NCI-H1417 treated with DMSO at 0.1 percent for 48 hours (cell line): ENCODE measurements at regions not wholly inside any gene's neighbourhood (a gene's known extent, or its start where the extent isn't known, plus 50 kb on each side); places are given as distances from the start of the nearest gene placed in this dataset.
"Not testable (repeated sequence)": the region's sequence is repeated elsewhere in the genome, so short reads cannot be mapped to it uniquely, and the experiment has no call there.

ENCODE experiments used
- DNase-seq: peaks from one replicate; lab custom pipeline; 2025; lab: John Stamatoyannopoulos, UW

- DNase-seq, result no peak
Measured at GRCh38 chr7:25596443-25596842, 368.2 kb upstream of the NPVF start.

DNA sequence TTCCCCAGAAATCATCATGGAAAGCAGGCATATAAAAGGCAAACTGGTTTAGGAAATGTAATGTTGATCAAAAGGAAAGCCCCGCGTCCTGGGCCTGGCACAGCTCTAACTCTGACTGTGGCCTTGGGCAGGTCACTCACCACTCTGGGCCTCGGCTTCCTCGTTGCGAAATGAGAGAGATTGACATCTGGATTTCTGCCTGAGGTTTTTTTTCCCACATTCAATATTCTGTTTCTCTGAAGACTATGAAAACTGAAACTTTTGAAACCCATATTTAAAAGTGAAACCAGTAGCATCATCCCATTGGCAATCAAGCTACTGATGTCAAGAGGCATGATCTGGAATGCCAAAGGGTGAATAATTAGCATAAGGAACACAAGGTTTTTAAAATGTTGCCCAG is 369.7 kb upstream of the NPVF start:
- no peak for DNase-seq

DNA sequence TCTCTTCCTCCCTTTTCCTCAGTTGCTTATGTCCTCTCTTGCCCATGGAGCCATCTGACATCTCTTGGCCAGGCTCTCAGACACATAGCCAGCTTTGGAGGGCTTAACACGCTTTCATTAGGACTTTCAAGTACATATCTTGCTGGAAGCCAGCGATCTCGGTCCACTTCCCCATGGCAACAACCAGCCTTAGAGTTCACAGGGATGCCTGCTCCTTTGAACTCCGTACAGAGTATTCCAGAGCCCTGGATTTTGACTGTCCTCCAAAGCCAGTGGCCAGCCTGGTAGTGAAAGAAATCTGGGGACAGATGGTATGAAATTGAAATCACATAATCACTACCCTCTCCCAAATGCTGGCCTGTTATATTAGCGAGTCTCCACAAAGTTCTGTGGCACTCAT is 370.5 kb upstream of the NPVF start:
- DNase-seq, result no peak

DNA sequence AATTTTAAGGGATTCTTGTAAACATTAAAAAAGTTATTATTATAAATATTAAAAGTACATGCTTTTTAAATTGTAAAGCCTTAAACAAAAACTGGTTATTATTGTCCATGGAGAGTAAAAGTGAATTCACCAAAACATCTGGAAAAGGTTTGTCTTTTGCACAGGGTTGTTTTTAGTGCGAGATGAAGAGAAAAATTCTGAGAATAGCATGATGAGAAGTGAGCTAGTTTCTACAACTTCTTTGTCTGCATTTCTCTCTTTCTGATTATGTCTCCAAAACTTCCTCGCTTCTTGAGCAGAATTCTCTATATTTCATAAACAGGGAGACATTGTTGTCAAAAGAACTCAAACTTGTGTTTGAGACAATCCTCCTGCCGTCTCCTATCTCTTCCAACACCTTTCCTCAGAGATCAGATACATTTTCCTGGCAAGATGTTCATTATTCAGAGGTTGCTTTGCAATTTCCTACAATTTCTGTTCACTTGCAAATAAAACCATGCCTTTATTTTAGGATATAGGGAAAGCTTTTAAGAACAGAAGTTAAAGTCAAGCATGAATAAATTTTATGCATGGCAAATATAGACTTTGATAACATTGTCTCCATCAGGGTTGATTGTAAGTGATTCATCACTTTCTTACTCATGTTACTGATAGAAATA is 372.1 kb upstream of the NPVF start:
- no peak for DNase-seq

GRCh38 chr7:25602730-25603426 is 374.6 kb upstream of the NPVF start:
- DNase-seq, result not testable (repeated sequence)

- DNase-seq, result not testable (repeated sequence)
Measured at GRCh38 chr7:25603427-25603740, 375.1 kb upstream of the NPVF start.

DNA sequence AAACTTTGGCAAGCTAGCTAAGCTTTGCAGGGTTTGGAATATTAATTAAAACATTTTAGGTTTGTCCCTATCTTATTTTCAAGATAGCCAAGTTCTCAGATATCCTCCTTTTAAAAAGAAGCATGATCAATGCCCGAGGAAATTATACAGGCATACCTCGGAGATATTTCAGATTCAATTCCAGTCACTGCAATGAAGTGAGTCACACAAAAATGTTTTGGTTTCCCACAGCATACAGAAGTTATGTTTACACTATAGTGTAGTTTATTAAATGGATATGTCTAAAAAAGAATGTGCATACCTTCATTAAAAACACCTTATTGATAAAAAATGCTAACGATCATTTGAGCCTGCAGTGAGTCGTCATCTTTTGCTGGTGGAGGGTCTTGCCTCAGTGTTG is 382.9 kb upstream of the NPVF start:
- DNase-seq, result no peak

DNA sequence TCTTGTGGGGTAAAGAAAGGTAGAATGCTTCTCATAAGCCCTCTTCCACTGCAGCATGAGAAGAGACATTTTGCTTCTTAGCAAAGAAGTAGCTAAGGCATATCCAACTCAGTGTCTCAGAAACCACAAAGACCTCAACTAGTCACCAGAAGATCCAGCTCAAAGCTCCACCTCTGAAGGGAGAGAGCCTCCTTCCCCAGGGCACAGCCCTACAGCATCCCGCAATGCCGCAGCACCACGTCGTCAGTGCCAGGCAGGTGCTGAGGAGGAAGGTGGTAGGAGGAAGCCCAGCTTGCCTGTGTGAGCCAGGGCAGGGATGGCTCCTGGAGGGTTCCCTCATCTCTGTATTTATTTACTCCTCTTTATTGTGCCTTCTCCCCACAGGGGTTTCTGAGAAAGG is 385.6 kb upstream of the NPVF start:
- no peak for DNase-seq

GRCh38 chr7:25614415-25614814 is 386.1 kb upstream of the NPVF start:
- DNase-seq, result no peak

DNA sequence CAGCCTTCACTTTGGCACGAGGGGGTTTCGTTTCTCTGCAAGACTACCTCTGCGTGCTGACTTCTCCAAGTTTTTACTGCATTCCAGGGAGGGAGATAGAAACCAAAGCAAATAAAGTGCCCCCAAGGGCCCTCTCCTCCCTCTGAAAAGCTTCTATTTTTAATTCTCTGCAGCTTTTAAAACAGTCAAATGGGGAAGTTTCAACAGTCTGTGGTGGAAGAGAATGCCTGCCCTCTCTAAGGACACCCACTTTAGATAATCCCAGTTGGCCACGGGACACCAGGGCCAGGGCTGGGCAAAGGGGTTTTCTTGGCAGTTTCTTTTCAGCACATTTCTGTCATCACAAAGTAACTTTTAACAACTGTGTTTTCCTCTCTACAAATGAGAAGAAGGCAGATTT is 386.7 kb upstream of the NPVF start:
- no peak for DNase-seq

DNA sequence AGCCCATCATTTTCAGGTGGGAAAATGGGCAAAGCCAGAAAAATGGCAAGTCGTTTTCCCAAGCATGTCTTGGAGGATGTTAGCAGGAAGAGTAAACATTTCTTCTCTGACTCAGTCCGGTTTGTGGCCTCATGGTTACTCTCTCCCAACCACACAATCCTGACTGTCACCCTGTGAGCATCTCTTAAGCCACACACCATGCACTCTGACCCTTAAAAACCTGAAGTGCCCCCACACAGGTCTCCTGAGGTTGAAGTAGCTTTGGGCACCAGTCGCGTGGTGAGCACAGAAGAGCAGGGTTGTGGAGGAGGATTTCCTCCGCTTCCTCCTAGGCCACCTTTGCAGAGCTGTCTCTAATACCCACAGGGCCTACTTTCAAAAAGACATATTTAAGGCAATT is 387.3 kb upstream of the NPVF start:
- DNase-seq, result no peak

GRCh38 chr7:25617214-25617613 is 388.9 kb upstream of the NPVF start:
- no peak for DNase-seq

DNA sequence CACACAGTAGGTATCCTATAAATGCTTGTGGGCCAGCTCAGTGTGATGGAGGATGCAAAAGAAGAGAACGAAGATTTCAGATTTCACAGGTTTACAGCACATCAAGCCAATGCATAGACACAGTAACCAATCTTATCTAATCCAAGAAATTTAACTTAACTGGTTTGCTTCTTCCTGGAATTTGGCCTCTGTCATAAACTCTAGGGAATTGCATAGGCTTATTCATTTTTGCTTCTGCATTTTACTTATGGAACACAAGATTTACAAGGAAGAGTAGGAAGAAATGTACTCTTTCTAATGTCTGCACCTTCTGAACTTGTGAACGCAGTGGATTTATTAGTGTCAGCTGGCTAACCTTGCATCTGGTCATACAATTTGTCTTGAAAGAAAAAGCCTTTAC is 389.4 kb upstream of the NPVF start:
- no peak for DNase-seq

GRCh38 chr7:25619381-25619780 is 391.1 kb upstream of the NPVF start:
- DNase-seq, result no peak

DNA sequence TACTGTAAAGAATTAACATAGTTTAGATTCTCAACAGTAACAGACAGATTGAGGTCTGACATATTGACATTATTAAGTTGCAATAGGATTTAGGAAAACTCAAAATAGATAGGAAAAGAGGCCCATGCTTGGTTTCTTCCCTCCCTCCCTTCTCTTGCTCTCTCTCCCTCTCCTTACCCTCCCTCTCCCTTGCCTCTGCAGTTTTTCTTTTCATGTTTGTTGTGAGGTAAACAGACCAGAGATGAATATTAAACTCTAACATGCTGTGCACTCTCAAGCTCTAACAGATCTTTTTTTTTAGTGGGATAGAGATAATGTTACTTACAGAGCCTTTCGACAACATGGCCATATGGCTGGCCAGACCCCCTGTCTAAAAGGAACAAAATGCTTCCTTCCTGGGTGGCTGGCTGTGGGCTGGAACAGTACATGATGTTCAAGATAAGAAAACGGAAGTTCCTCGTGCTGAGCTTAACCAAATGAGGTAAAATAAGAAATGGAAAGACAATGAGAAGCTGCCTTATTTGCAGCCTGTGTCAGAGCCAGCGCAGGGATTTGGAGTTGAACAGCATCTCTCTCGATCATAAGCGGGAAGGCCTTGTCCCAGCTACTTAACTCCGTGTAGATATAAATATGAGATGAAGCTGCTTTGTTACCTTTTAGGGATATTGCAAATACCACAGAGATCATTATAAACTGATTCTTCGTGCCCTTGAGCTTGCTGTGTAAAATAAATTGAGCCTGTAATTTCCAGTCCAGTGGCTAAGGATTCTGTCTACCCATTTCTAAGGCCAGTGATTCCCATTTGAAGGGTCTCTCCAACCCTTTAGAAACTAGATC is 391.9 kb upstream of the NPVF start:
- no peak for DNase-seq

DNA sequence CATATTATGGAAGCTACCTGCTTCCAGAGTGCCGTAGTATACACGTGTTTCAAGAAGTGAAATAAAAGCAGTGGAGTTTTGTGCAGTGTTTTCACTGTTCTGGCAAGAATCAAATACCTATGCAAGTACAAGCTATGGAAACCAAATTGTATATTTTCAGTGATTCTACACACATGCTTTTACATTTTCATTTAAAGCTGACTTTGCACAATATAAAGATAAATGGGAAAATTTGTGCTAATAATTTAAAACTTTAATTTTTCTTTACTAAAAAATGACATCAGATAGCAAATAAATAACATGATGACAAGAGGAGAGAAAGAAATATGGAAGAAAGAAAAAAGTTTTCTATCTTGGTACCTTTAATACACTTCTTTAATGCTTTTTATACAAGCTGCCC is 393.7 kb upstream of the NPVF start:
- no peak for DNase-seq

DNA sequence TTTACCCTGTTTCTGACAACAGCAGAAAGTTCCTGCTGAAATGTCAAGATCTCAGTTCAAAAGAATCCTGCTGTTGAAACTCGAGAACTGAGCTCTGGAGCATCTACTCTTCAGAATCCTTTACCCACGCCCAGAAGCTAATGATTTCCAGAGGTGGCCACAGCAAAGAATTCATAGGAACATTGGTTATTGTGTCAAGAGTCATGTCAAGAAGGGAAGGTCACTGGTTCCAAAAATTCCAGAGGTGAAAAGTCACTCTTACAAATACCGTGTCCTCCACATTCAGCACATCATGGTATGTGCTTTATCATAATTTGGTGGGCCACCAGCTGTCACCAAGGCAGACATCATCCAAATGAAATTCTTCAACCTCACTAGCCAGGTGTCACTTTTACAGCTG is 394.4 kb upstream of the NPVF start:
- DNase-seq, result no peak

DNA sequence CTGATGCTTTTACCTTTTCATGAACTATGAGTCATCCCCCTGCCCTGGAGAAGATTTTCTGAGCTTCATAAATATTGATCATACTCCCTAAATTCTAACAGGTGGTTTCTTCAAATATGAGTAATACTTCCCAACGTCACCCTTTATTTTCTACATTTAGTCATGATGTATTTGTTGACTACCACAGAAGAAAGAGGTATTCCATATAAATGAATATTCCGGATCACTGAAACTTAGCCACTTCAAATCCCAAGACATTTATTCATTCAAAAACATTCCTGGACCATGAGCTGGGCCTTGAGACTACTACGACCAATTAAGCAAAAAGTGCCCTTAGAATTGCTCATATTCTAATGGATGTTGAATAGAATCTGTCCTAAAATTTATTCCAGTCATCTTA is 395.8 kb upstream of the NPVF start:
- DNase-seq, result no peak

GRCh38 chr7:25624833-25625232 is 396.5 kb upstream of the NPVF start:
- DNase-seq, result no peak

- DNase-seq, result no peak
Measured at GRCh38 chr7:25625306-25625992, 397.2 kb upstream of the NPVF start.

- DNase-seq, result no peak
Measured at GRCh38 chr7:25626451-25627131, 398.3 kb upstream of the NPVF start.

DNA sequence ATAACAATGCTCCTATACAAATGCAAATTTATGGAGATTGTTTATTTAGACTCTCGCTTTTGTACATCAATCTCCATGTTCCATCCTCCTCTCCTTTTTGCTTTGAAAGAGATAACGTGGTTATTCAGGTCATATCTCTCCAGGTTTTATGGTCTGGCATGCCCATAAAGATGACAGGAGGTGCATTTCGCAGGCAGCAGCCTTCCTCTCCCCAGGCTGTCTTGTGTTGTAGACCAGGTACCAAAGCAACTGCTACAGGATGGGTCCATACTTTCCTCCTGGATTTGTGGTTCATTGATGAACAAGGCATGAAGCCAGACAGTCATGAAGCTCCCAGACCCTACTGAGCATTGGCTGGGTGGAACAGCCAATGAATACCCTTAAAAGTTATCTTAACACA is 400.2 kb upstream of the NPVF start:
- no peak for DNase-seq
